ENCODE measurements at regions not wholly inside any gene's neighbourhood (a gene's known extent, or its start where the extent isn't known, plus 50 kb on each side); places are given as distances from the start of the nearest gene placed in this dataset.
"Not testable (repeated sequence)": the region's sequence is repeated elsewhere in the genome, so short reads cannot be mapped to it uniquely, and the experiment has no call there.

DNA sequence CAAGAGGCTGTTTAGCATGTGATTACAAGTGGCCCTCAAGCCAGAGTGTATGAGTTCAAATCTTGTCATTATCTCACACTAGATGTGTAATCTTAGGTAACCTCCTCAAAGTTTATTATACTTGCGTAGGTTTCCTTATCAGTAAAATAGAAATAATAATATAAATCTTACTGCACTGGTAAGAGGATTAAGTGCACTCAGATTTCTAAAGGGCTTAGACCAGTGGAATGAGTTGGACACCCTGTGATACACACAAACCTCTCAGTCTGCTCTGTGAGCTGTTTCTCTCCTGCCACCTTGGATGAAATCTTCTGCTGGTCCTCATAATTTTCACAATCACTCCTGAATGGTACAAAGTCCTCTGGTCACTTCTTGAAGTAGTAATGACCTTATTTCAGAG, 145.4 kb upstream of the ZNF516 start:
- no peak for DNase-seq (ENCODE audit: low spot score)

DNA sequence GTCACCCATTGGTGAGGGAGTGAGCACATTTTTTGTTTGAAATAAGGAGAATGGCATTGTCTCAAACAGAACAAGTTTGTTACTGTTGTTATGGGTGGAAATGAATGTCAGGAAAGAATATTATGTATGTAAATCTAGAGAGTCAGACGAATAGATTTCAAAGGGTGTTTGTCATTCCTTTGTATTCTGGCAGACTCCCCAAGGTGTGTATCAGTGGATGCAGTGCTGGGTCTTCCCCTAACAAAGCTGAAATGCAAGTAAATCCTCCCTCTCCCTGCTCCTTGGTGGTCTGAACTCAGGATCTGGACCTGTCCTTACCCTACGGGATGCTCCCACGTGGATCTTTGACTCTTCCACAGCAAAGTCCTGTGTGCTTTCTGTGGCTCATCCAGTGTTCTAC, 139.5 kb upstream of the ZNF516 start:
- DNase-seq (ENCODE audit: low spot score) = no peak

- DNase-seq (ENCODE audit: low spot score) = no peak
Observed at GRCh38 chr18:76633588-76634269, 138.7 kb upstream of the ZNF516 start.

GRCh38 chr18:76627444-76627843, 132.4 kb upstream of the ZNF516 start:
- DNase-seq (ENCODE audit: low spot score) = no peak

DNA sequence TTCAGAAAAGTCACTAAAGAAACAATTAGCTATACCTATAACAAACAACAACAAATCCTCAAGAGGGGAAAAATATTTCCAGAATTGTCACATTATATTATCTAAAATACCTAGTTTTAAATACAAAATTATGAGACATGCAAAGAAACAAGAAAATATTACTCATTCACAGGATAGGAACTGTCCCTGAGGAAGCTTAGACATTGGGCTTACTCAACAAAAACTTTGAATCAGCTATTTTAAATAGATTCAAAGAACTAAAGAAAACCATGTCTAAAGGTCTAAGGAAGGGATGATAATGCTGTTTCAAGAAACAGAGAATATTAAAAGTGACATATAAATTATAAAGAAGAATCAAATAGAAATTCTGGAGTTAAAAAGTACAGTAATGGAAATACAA, 131.9 kb upstream of the ZNF516 start:
- DNase-seq (ENCODE audit: low spot score) = no peak

DNA sequence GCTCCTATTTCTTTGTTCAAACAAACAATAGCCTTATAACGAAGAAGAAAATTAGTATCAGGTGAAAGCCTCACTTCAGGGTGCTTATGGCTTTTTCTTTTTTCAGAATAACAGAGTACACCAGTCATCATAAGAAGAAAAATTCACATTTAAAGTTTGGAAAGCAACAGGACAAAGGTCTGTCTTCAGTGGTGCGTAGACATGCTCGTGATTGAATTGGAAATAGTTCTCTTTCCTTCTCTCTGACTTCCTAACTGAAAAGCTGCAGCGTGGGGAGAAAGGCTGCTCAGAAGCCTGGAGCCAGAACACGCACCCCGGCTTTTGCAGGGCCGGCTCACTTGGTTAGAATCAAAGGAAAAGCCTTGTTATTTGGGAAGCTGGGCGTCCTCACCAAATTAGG, 127.6 kb upstream of the ZNF516 start:
- no peak for DNase-seq (ENCODE audit: low spot score)

DNA sequence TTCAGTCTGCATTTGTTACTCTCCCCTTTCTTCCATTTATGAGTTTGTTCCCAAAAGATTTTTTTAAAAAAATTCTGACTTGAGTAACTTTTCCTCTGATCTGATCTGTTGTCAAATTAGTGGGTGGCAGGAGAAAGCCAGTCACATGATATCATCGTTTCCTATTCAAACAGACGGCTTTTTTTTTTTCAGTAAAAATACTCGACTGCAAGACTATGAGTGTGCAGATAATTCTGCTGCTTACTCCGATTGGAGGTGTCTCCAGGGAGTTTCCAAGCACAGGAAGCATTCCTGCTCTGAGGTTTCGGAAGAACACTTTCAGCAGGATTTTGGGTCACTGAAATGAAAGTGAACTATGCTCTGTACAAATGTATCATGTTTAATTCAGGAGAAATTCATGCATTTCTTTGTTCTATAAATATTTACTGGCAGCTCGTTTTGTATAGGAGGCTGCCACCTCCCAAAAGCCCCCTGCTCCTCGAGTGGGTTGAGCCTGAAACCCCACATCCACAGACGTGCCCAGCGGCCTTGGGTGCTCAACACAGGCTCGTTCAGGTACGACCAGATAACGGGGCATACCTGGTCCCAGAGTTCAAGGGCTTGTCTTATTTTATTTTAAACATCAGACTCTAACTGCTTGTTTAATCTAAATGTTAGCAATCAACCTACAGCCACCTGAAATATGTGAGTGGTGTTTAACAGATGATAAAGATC, 126.9 kb upstream of the ZNF516 start:
- DNase-seq (ENCODE audit: low spot score) = no peak

DNA sequence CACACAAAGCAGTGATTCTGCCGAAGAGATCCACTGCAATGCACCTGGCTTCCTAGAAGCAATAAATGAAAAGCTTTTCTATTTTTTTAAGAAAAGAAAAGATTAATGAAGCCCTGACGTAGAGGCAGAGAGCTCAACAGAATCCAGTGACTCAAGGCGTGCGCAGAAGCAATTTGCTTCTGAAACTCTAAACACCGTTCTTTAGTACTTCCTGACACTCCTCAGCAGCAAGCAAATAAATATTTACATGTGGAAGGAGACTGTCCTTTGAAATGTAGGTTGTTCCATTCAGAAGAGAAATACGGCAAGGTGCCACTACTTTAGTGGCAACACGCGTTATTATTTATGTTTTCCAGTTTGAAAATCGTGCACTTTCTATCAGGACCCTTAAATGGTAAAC, 126.2 kb upstream of the ZNF516 start:
- DNase-seq (ENCODE audit: low spot score) = no peak

GRCh38 chr18:76620321-76621170, 125.5 kb upstream of the ZNF516 start:
- DNase-seq (ENCODE audit: low spot score) = peak; percentile 34

DNA sequence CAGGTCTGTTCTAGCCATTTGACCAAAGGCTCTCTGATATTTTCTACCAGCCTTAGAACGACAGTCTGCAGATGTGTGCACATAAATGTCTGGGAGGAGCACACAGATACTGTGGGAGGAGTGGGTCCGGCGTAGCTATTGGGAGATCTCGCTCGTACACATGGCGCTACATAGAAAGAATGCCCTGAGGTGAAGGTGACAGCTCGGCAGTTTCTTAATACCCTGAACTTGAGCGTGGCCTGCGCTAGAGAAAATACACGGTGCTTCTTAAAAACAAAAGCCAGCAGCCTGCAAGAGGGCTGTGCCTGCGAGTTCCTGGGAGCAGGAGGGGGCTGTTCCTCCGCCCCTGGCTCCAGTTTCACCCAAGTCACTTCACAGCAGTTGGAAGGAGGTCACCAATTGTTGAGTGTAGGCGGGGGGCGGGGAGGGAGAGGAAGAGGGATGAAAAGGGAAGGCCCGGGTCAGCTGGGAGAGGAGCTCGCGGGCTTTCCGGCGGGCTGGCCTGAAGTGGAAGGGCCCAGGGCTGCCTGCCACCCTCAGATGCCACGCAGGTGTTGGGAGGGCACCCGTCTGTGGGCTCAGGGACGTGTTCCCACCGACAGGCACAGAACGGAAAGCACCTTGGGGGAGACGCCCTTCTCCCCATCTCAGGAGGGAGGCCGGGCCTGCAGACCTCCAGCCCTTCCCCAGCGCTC, 124.7 kb upstream of the ZNF516 start:
- DNase-seq (ENCODE audit: low spot score) = peak; percentile 27

DNA sequence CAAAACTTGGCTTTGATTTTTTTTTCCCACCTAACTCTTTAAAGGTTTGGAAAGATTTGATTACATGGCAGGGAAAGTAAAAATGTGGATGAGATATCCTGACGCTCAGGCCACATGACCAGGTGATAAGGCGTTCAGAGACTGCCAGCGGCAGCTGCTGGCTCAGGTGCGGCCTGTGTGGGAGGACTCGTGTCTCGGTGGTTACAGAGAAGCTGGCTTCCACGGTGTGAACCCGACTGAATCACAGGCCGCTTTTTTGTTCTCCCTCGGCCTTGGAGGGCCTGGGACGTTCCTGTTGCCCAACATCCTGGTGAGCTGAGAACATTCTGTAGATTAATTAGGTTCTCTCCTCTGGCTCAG, 124.2 kb upstream of the ZNF516 start:
- DNase-seq (ENCODE audit: low spot score) = no peak

- no peak for DNase-seq (ENCODE audit: low spot score)
Observed at GRCh38 chr18:76618721-76619120, 123.7 kb upstream of the ZNF516 start.

- no peak for DNase-seq (ENCODE audit: low spot score)
Observed at GRCh38 chr18:76616373-76616772, 121.3 kb upstream of the ZNF516 start.

DNA sequence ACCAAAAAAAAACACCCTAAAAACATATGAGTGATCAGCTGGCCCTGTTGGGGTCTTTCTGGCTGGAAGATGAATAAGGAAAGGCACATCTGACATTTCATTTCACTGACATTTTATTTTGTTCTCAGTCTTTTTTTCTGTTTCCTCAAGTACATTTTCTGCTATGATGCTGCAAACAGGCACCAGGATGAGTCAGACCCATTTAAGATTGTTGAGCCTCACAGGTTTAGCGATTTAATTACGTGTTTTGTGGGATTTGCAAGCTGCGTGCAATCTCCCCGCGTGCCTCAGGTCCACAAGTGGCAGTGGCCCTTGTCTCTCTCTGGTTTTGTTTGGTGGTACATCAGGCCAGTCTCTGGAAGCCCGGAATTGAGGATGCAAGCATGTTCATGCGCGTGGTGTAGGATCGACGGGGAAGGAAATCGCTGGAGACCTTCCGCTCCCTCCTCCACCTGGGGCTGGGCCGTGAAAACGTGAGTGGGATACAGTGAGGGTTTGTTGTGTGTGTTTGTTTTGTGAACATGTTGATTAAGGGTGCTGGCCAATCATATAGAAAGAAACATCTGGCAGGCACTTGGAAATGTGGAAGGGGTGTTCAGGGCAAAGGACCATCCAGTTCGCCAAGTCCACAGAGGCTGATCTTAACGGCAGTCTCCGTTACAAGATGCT, 120.2 kb upstream of the ZNF516 start:
- no peak for DNase-seq (ENCODE audit: low spot score)

DNA sequence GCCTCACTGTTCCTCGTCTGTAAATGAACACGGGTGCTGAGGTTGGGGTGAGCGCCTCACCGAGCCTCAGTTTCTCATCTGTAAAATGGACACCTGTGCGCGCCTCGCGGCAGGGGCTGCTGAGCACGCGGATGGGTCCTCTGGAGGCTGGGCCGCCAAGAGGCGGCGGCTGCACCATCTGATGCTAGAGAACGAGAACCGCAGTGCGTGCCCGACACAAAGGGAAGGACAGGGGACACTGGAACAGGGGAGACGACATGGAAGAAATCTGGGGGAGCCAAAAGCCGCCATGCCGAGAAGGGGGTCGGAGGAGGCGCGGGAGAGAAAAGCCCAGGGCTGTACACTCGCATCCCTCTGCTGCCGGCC, 118.7 kb upstream of the ZNF516 start:
- no peak for DNase-seq (ENCODE audit: low spot score)

GRCh38 chr18:76613053-76613754, 118.2 kb upstream of the ZNF516 start:
- DNase-seq (ENCODE audit: low spot score) = no peak

- DNase-seq (ENCODE audit: low spot score) = not testable (repeated sequence)
Observed at GRCh38 chr18:76611750-76612045, 116.7 kb upstream of the ZNF516 start.

GRCh38 chr18:76610933-76611749, 116.1 kb upstream of the ZNF516 start:
- no peak for DNase-seq (ENCODE audit: low spot score)

- no peak for DNase-seq (ENCODE audit: low spot score)
Observed at GRCh38 chr18:76610012-76610411, 115.0 kb upstream of the ZNF516 start.

DNA sequence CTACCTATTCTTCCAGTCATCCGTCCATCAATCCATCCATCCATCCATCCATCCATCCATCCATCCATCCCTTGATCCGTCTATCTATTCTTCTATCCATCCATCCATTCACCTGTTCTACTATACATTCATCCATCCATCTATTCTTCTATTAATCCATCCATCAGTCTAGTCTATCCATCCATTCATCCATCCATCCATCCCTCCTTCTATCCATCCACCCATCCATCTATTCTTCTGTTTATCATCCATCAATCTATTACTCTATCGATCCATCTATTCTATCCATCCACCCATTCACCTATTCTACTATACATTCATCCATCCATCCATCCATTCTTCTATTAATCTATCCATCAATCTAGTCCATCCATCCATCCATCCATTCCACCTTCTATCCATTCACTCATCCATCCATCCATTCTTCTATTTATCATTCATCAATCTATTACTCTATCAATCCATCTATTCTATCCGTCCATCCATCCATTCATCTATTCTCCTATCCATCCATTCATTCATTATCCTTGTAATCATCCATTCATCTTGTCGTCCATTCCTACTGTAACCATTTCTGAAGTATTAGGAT, 110.4 kb upstream of the ZNF516 start:
- no peak for DNase-seq (ENCODE audit: low spot score)

All from pons (tissue), 1 donor.